Neuronal stem cell (in vitro differentiated cells): ENCODE measurements at regions not wholly inside any gene's neighbourhood (a gene's known extent, or its start where the extent isn't known, plus 50 kb on each side); places are given as distances from the start of the nearest gene placed in this dataset.

Experiments used
- DNase-seq: peaks from one replicate; pipeline ENCODE4 v3.0.0-alpha.2; 2013; ENCODE audit warnings: low spot score
- H2AFZ ChIP-seq: one replicate; pipeline ENCODE4 v1.6.1; 2013; ENCODE audit warnings: mild to moderate bottlenecking, low read length, inconsistent platforms
- H2AK5ac ChIP-seq: 2 replicates; pipeline ENCODE4 v1.6.1; 2013; ENCODE audit warnings: low read depth, mild to moderate bottlenecking, inconsistent platforms, low read length, moderate library complexity, mixed read lengths
- H2BK120ac ChIP-seq: 2 replicates; pipeline ENCODE4 v1.6.1; 2013; ENCODE audit warnings: low read depth, mild to moderate bottlenecking, inconsistent platforms, low read length, moderate library complexity, mixed read lengths
- H2BK12ac ChIP-seq: one replicate; pipeline ENCODE4 v1.6.1; 2013; ENCODE audit warnings: low read length, inconsistent platforms
- H2BK15ac ChIP-seq: 2 replicates; pipeline ENCODE4 v1.6.1; 2013; ENCODE audit warnings: mild to moderate bottlenecking, low read length, inconsistent platforms, mixed read lengths
- H2BK5ac ChIP-seq: one replicate; pipeline ENCODE4 v1.6.1; 2013; ENCODE audit warnings: inconsistent platforms, mild to moderate bottlenecking, low read length, moderate library complexity
- H3K14ac ChIP-seq: one replicate; pipeline ENCODE4 v1.6.1; 2013; ENCODE audit warnings: low read length, inconsistent platforms
- H3K18ac ChIP-seq: 2 replicates; pipeline ENCODE4 v1.6.1; 2013; ENCODE audit warnings: low read length, inconsistent platforms
- H3K23ac ChIP-seq: 2 replicates; pipeline ENCODE4 v1.6.1; 2013; ENCODE audit warnings: low read depth, mild to moderate bottlenecking, mixed read lengths, low read length, inconsistent platforms; ENCODE audit not compliant: poor library complexity
- H3K27ac ChIP-seq: replicated peaks from 3 replicates; pipeline ENCODE4 v1.5.1; 2013; ENCODE audit warnings: low read length, inconsistent platforms
- H3K27me3 ChIP-seq, 3 experiments: 2 replicates each; pipeline ENCODE4 v1.6.1; 2013; ENCODE audit warnings: low read length in 3 of 3, mild to moderate bottlenecking in 2 of 3, inconsistent platforms in 1 of 3, low read depth in 1 of 3, mixed read lengths in 1 of 3, moderate library complexity in 1 of 3; ENCODE audit not compliant: control insufficient read depth in 3 of 3, insufficient read depth in 3 of 3
- H3K36me3 ChIP-seq, 2 donors: replicated peaks in 1 of 2; 2 replicates each; pipeline ENCODE4 v1.6.1; 2013; ENCODE audit warnings: low read length in 2 of 2; ENCODE audit not compliant: control insufficient read depth in 2 of 2, insufficient read depth in 2 of 2
- H3K4ac ChIP-seq: 2 replicates; pipeline ENCODE4 v1.6.1; 2013; ENCODE audit warnings: inconsistent platforms, mild to moderate bottlenecking, low read length, moderate library complexity
- H3K4me1 ChIP-seq, 2 donors: 1 replicate in 1 of 2; 2 replicates in 1 of 2; pipeline ENCODE4 v1.6.1; 2013; ENCODE audit warnings: low read length in 2 of 2, low read depth in 1 of 2; ENCODE audit not compliant: control insufficient read depth in 2 of 2, insufficient read depth in 1 of 2
- H3K4me2 ChIP-seq: one replicate; pipeline ENCODE4 v1.6.1; 2013; ENCODE audit warnings: mild to moderate bottlenecking, low read length, inconsistent platforms; ENCODE audit not compliant: insufficient read depth, poor library complexity, severe bottlenecking
- H3K4me3 ChIP-seq, 2 donors: 2 replicates each; pipeline ENCODE4 v1.5.1; 2013; ENCODE audit warnings: low read length in 2 of 2, mild to moderate bottlenecking in 2 of 2, inconsistent platforms in 1 of 2, moderate library complexity in 1 of 2
- H3K79me1 ChIP-seq: one replicate; pipeline ENCODE4 v1.6.1; 2013; ENCODE audit warnings: low read depth, mild to moderate bottlenecking, inconsistent platforms, low read length, moderate library complexity
- H3K9ac ChIP-seq: one replicate; pipeline ENCODE4 v1.6.1; 2013; ENCODE audit warnings: mild to moderate bottlenecking, low read depth, low read length, inconsistent platforms; ENCODE audit not compliant: poor library complexity
- H3K9me3 ChIP-seq, 2 donors: replicated peaks in 1 of 2; 2 replicates each; pipeline versions ENCODE3 to v1.6.1; 2013; ENCODE audit warnings: low read length in 2 of 2, mild to moderate bottlenecking in 2 of 2, inconsistent platforms in 1 of 2, low read depth in 1 of 2, mixed read lengths in 1 of 2, moderate library complexity in 1 of 2; ENCODE audit not compliant: control insufficient read depth in 2 of 2, insufficient read depth in 1 of 2
- H4K8ac ChIP-seq: one replicate; pipeline ENCODE4 v1.6.1; 2013; ENCODE audit warnings: low read depth, mild to moderate bottlenecking, inconsistent platforms, low read length, moderate library complexity
- H4K91ac ChIP-seq: one replicate; pipeline ENCODE4 v1.6.1; 2013; ENCODE audit warnings: low read length, low read depth, mild to moderate bottlenecking, inconsistent platforms; ENCODE audit not compliant: poor library complexity
- WGBS, 2 donors: extraction: QIAGEN DNeasy Blood & Tissue Kit; methylation state at CpG; one replicate each; pipeline ENCODE4 v1.1.7; 2013; ENCODE audit warnings: missing lambda C conversion rate in 2 of 2, mixed read lengths in 1 of 2; ENCODE audit not compliant: insufficient read length in 2 of 2, insufficient replicate concordance in 1 of 2; ENCODE audit errors: extremely low coverage in 2 of 2; 5-methylcytosine and 5-hydroxymethylcytosine counted together

GRCh38 chr6:74753883-74754600 lies 451.8 kb downstream of the COL12A1 start:
- no peak overlapping the region for H2BK120ac ChIP-seq
- no peak overlapping the region for H3K14ac ChIP-seq
- H3K79me1 ChIP-seq: no peaks in the 10 kb centered on the region
- no peak overlapping the region for H2AFZ ChIP-seq
- no CpG with 5 or more reads among the region's 2 CpGs for WGBS, 2 donors
- H3K9me3 ChIP-seq: no peaks in the 10 kb centered on the region
- no peak overlapping the region for H2BK15ac ChIP-seq
- no peak overlapping the region for H3K4me3 ChIP-seq
- H4K8ac ChIP-seq: no peak overlapping the region
- H3K9ac ChIP-seq: no peak overlapping the region
- H3K23ac ChIP-seq: no peak overlapping the region
- no peak overlapping the region for H4K91ac ChIP-seq
- no peaks in the 10 kb centered on the region for H3K27me3 ChIP-seq
- DNase-seq: no peak
- no peak overlapping the region for H3K4ac ChIP-seq
- H3K4me2 ChIP-seq: no peak overlapping the region
- H3K36me3 ChIP-seq: no peaks in the 10 kb centered on the region
- H2BK12ac ChIP-seq: no peak overlapping the region
- no peak overlapping the region for H2AK5ac ChIP-seq
- no peaks in the 10 kb centered on the region for H3K4me1 ChIP-seq
- no peak overlapping the region for H2BK5ac ChIP-seq
- H3K27ac ChIP-seq: no peak overlapping the region
- H3K18ac ChIP-seq: no peak overlapping the region

DNA sequence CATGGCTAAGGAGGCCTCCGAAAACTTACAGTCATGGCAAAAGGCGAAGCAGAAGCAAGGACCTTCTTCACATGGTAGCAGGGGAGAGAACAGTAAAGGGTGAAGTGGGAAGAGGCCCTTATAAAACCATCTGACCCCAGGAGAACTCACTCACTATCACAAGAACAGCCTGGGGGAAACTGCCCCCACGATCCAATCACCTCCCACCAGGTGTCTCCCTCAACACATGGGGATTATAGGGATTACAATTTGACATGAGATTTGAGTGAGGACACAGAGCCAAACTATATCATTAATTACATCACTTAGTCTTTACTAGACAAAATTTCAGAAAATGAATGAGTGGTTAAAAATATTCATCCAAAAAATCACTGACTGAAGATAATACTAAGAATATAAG lies 453.6 kb downstream of the COL12A1 start:
- no peak overlapping the region for H2AFZ ChIP-seq
- H3K36me3 ChIP-seq: no peaks in the 10 kb centered on the region
- DNase-seq: no peak
- H3K9ac ChIP-seq: no peak overlapping the region
- H2BK5ac ChIP-seq: no peak overlapping the region
- H3K4me1 ChIP-seq: no peaks in the 10 kb centered on the region
- no peak overlapping the region for H2BK120ac ChIP-seq
- no peaks in the 10 kb centered on the region for H3K9me3 ChIP-seq
- no peaks in the 10 kb centered on the region for H3K27me3 ChIP-seq
- H3K4me3 ChIP-seq: no peak overlapping the region
- no peak overlapping the region for H3K18ac ChIP-seq
- H3K79me1 ChIP-seq: no peaks in the 10 kb centered on the region
- H2AK5ac ChIP-seq: no peak overlapping the region
- WGBS, 2 donors: no CpG with 5 or more reads among the region's 3 CpGs
- H3K14ac ChIP-seq: no peak overlapping the region
- no peak overlapping the region for H4K8ac ChIP-seq
- no peak overlapping the region for H3K4ac ChIP-seq
- no peak overlapping the region for H4K91ac ChIP-seq
- H3K27ac ChIP-seq: no peak overlapping the region
- no peak overlapping the region for H2BK15ac ChIP-seq
- H3K4me2 ChIP-seq: no peak overlapping the region
- no peak overlapping the region for H3K23ac ChIP-seq
- no peak overlapping the region for H2BK12ac ChIP-seq

DNA sequence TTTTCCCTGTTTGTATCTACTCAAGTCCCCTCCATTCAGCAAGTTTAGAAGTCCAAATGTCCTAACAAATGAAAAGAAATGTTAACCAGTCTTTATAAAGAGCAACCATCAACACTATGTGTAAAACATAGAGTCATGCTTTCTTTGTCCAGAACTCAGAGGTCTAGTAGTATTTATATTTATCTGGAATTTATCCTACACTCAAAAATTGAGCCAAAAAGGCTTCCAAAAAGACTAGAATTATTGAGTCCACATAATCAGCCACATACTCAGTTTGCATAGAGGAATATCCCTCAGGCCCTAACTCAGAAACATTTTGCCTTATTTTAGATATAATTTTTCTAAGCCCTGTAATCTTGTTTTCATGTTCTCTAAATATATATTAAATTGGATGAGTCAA lies 455.0 kb downstream of the COL12A1 start:
- Histone ChIP-seq H2BK15ac (no peak overlapping the region), H3K9me3 (no peaks in the 10 kb centered on the region), H3K23ac (no peak overlapping the region), H3K4me3 (no peak overlapping the region), H2AFZ (no peak overlapping the region), H3K4ac (no peak overlapping the region), H2BK5ac (no peak overlapping the region), H4K8ac (no peak overlapping the region), H3K4me1 (no peaks in the 10 kb centered on the region), H3K9ac (no peak overlapping the region), H4K91ac (no peak overlapping the region), H3K79me1 (no peaks in the 10 kb centered on the region), H3K27ac (no peak overlapping the region), H2BK12ac (no peak overlapping the region), H2BK120ac (no peak overlapping the region), H3K14ac (no peak overlapping the region), H2AK5ac (no peak overlapping the region), H3K27me3 (peaks cover 0 to 2% (median 0%) of the 10 kb centered on the region in 3 experiments), H3K4me2 (no peak overlapping the region), H3K18ac (no peak overlapping the region), H3K36me3 (no peaks in the 10 kb centered on the region)
- no peak for DNase-seq

DNA sequence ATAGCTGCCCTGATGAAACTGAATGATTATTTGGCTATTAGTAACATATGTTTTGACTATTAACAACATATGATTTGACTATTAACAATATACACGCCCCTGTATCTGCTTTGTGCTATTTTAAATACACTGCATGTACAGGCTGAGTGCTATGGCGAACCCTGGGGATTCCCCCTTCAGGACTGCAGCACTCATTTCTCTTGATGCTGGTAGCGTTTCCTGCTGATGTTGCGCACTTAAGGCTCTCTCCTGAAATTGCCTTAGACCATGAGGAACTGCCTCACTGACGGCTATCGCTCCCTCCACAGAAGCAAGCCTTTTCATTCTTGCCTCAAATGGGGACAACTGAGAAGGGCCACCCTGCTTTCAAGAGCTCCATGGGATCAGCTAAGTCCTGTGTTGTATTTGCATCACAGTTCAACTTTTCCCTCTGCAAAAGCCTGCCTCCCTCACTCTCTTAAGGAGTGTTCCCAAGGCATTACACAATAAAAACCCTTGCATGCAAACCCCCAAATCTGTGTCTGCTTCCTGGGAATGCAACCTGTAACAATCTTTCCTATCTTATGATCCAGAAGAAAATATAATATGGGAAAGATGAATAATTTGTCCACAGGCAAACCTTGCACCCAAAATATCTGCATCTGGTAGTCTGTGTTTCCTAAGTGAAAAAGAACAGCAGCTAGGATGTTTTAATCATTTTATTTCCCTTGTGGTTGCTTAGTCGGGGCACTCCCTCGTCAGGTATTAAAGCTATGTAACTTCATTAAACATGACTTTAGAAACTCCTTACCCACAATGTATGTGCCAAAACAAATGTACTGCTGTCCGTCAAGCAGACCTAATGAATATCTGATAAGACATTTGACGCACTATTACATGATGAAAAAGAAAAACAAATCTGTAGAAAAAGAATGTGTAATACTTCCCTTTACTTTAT lies 456.4 kb downstream of the COL12A1 start:
- H3K9me3 ChIP-seq: no peaks in the 10 kb centered on the region

More for the DNA sequence above, 456.4 kb downstream of the COL12A1 start:
- Histone ChIP-seq H3K36me3 (no peaks in the 10 kb centered on the region), H2BK5ac (no peak overlapping the region), H3K18ac (no peak overlapping the region), H3K4me2 (no peak overlapping the region), H3K79me1 (no peaks in the 10 kb centered on the region), H4K91ac (no peak overlapping the region), H3K4me3 (no peak overlapping the region), H3K27ac (no peak overlapping the region), H4K8ac (no peak overlapping the region), H2BK15ac (no peak overlapping the region), H3K4ac (no peak overlapping the region), H2AFZ (no peak overlapping the region), H2BK120ac (no peak overlapping the region), H3K9ac (no peak overlapping the region), H3K4me1 (no peaks in the 10 kb centered on the region), H3K14ac (no peak overlapping the region), H2AK5ac (no peak overlapping the region), H3K23ac (no peak overlapping the region), H3K27me3 (peaks cover 0 to 2% (median 0%) of the 10 kb centered on the region in 3 experiments), H2BK12ac (no peak overlapping the region)
- peak; percentile 5 for DNase-seq
- no CpG with 5 or more reads among the region's 10 CpGs for WGBS, 2 donors
